ENCODE measurements at regions not wholly inside any gene's neighbourhood (a gene's known extent, or its start where the extent isn't known, plus 50 kb on each side); places are given as distances from the start of the nearest gene placed in this dataset.

- no peak overlapping the region for H3K4me3 ChIP-seq (ENCODE audit: low read depth, low read length)
- no peak for TF ChIP-seq CTCF (IDR thresholded peaks at IDR 0.05; ENCODE audit: insufficient read depth, low read length, missing control alignments)
- ChIA-PET CTCF (interaction anchor here (0.7 to 1.8 kb wide), 5 partner anchors 8 to 481 kb away, joined by 3 to 14 read pairs (median 5); no protein-coding TSS in a partner anchor), POLR2A (no interaction called here)
- no peak for DNase-seq (ENCODE audit: low read depth, low spot score)
These were observed 59.0 kb upstream of the MINAR1 start for GRCh38 chr15:79373113-79373512.

- POLR2A ChIA-PET: no interaction called here
- H3K4me3 ChIP-seq (ENCODE audit: low read depth, low read length): no peak overlapping the region
- no peak for TF ChIP-seq CTCF (IDR thresholded peaks at IDR 0.05; ENCODE audit: insufficient read depth, low read length, missing control alignments)
- CTCF ChIA-PET: interaction anchor here (1.1 to 1.8 kb wide), 2 partner anchors 8 to 33 kb away, joined by 6 to 14 read pairs; no protein-coding TSS in a partner anchor
- DNase-seq (ENCODE audit: low read depth, low spot score): no peak
These were observed 58.4 kb upstream of the MINAR1 start for GRCh38 chr15:79373728-79374127.

GRCh38 chr15:79376383-79376782, 55.8 kb upstream of the MINAR1 start:
- ChIA-PET CTCF (no interaction called here), POLR2A (no interaction called here)
- no peak overlapping the region for H3K4me3 ChIP-seq (ENCODE audit: low read depth, low read length)
- DNase-seq (ENCODE audit: low read depth, low spot score): no peak
- no peak for TF ChIP-seq CTCF (IDR thresholded peaks at IDR 0.05; ENCODE audit: insufficient read depth, low read length, missing control alignments)

- ChIA-PET CTCF (interaction anchor here (1.1 to 8.4 kb wide), 10 partner anchors 11 to 614 kb away, joined by 3 to 172 read pairs (median 11); partner anchors contain the start of gene MINAR1), POLR2A (no interaction called here)
- TF ChIP-seq CTCF (IDR thresholded peaks at IDR 0.05; ENCODE audit: insufficient read depth, low read length, missing control alignments): no peak
- H3K4me3 ChIP-seq (ENCODE audit: low read depth, low read length): no peak overlapping the region
- DNase-seq (ENCODE audit: low read depth, low spot score): no peak
These were observed 53.6 kb upstream of the MINAR1 start for GRCh38 chr15:79378394-79379109.

- no peak overlapping the region for H3K4me3 ChIP-seq (ENCODE audit: low read depth, low read length)
- no peak for DNase-seq (ENCODE audit: low read depth, low spot score)
- CTCF ChIA-PET: interaction anchor here (0.6 to 8.4 kb wide), 54 partner anchors 8 to 612 kb away, joined by 3 to 172 read pairs (median 5); partner anchors contain the start of gene MINAR1
- POLR2A ChIA-PET: no interaction called here
- peak; percentile 85 for TF ChIP-seq CTCF (IDR thresholded peaks at IDR 0.05; ENCODE audit: insufficient read depth, low read length, missing control alignments)
These were observed 51.2 kb upstream of the MINAR1 start for GRCh38 chr15:79380755-79381497.

GRCh38 chr15:79381593-79381992, 50.5 kb upstream of the MINAR1 start:
- no peak for TF ChIP-seq CTCF (IDR thresholded peaks at IDR 0.05; ENCODE audit: insufficient read depth, low read length, missing control alignments)
- POLR2A ChIA-PET: no interaction called here

More at GRCh38 chr15:79381593-79381992, 50.5 kb upstream of the MINAR1 start:
- no peak for DNase-seq (ENCODE audit: low read depth, low spot score)
- CTCF ChIA-PET: interaction anchor here (0.7 to 8.4 kb wide), 50 partner anchors 9 to 617 kb away, joined by 3 to 172 read pairs (median 6); partner anchors contain the start of gene MINAR1
- no peak overlapping the region for H3K4me3 ChIP-seq (ENCODE audit: low read depth, low read length)

All from AG04449 (cell line).